Esophagus (tissue), 2 donors: ENCODE measurements at regions not wholly inside any gene's neighbourhood (a gene's known extent, or its start where the extent isn't known, plus 50 kb on each side); places are given as distances from the start of the nearest gene placed in this dataset.

Source experiments
- H3K27ac ChIP-seq, 2 donors: one replicate each; pipeline ENCODE4 v1.5.1; 2013; ENCODE audit warnings: low read depth in 2 of 2, mild to moderate bottlenecking in 2 of 2, inconsistent platforms in 1 of 2, low read length in 1 of 2, moderate library complexity in 1 of 2
- H3K27me3 ChIP-seq, 2 donors: one replicate each; pipeline ENCODE4 v1.6.1; 2013; ENCODE audit warnings: low read length in 2 of 2, control low read depth in 1 of 2, mild to moderate bottlenecking in 1 of 2; ENCODE audit not compliant: insufficient read depth in 2 of 2, control insufficient read depth in 1 of 2
- H3K36me3 ChIP-seq, 2 donors: one replicate each; pipeline ENCODE4 v1.6.1; 2013; ENCODE audit warnings: low read length in 1 of 2; ENCODE audit not compliant: control insufficient read depth in 2 of 2, insufficient read depth in 2 of 2
- H3K4me1 ChIP-seq, 2 donors: one replicate each; pipeline ENCODE4 v1.6.1; 2013; ENCODE audit warnings: low read length in 1 of 2; ENCODE audit not compliant: control insufficient read depth in 2 of 2, insufficient read depth in 2 of 2
- H3K4me3 ChIP-seq, 2 donors: one replicate each; pipeline ENCODE4 v1.5.1; 2013; ENCODE audit warnings: low read length in 2 of 2, mild to moderate bottlenecking in 2 of 2, low read depth in 1 of 2, moderate library complexity in 1 of 2
- H3K9me3 ChIP-seq, 2 donors: one replicate each; pipeline ENCODE4 v1.6.1; 2013; ENCODE audit warnings: mild to moderate bottlenecking in 2 of 2, low read depth in 1 of 2, low read length in 1 of 2, moderate library complexity in 1 of 2; ENCODE audit not compliant: control insufficient read depth in 2 of 2, insufficient read depth in 1 of 2
- WGBS, 2 donors: extraction: QIAGEN DNeasy Blood & Tissue Kit; methylation state at CpG; one replicate each; pipeline ENCODE4 v1.1.7; 2013; 5-methylcytosine and 5-hydroxymethylcytosine counted together
- donor health status: healthy with polysubstance abuse.
- donor health status: Bipolar disorder and iron deficiency.

DNA sequence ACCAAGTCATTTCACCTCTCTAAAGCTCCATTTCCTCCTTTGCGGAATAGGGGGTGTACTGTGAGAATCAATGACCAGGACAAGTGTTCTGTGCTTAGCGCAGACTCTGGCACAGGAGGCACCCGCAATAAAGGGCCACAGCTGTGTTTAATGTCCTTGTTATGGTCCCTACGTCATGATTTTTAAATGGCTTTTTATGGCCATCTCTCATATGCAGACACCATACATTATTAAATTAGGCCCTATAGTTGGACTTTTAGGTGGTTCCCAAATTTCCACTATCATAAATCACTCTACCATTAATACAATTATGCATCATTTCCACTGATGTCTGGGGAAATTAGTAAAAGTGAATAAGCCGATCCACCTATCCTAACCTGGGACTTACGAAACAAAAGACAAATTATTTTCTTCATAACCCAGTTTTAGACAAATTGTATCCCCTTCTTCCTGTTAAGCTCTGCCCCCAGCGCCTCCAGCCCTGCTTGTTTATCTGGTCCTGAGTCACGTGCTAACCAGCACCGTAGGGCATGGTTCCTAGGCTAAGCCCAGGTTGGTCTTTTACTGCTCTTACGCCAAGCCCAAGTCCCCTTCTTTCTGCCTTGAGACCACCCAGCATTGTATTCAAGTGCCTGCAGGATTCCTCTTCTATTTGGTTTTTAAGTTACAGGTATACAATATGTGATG lies 278.3 kb downstream of the SHQ1 start:
- no peaks in the 10 kb centered on the region for H3K9me3 ChIP-seq
- 93 to 94% methylated on average over 10 of the region's 10 CpGs for WGBS, 2 donors
- no peaks in the 10 kb centered on the region for H3K36me3 ChIP-seq
- no peaks in the 10 kb centered on the region for H3K27me3 ChIP-seq
- H3K4me3 ChIP-seq = no peak overlapping the region
- H3K27ac ChIP-seq = no peak overlapping the region
- H3K4me1 ChIP-seq = no peaks in the 10 kb centered on the region

DNA sequence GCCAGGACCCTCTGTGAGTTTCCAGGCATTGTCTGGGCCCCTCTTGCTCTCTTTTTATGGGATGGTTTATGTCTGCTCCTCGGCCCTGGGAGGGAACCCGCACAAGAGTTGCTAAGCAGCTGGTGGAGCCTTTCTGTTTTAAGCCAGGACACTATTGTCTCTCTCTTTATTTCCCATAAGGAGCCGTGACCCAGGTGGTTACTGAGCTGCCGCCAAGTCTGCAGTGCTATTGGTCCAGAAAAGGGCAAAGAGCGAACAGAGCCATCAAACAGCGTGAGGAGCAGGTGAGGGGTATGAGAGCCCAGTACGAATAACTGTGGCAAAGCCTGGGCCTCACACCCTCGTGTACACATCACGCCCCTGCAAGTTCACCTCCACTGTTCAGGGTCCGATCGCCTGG lies 280.2 kb downstream of the SHQ1 start:
- Histone ChIP-seq H3K27ac (no peak overlapping the region), H3K4me1 (no peaks in the 10 kb centered on the region), H3K36me3 (no peaks in the 10 kb centered on the region), H3K4me3 (no peak overlapping the region), H3K9me3 (no peaks in the 10 kb centered on the region), H3K27me3 (no peaks in the 10 kb centered on the region)
- WGBS, 2 donors = 72 to 82% methylated on average over 11 of the region's 11 CpGs

GRCh38 chr3:72567474-72567873 lies 280.8 kb downstream of the SHQ1 start:
- H3K27me3 ChIP-seq = no peaks in the 10 kb centered on the region
- no peaks in the 10 kb centered on the region for H3K4me1 ChIP-seq
- no peak overlapping the region for H3K4me3 ChIP-seq
- H3K9me3 ChIP-seq = no peaks in the 10 kb centered on the region
- WGBS, 2 donors = 71 to 75% methylated on average over 4 of the region's 4 CpGs
- no peaks in the 10 kb centered on the region for H3K36me3 ChIP-seq
- H3K27ac ChIP-seq = no peak overlapping the region

DNA sequence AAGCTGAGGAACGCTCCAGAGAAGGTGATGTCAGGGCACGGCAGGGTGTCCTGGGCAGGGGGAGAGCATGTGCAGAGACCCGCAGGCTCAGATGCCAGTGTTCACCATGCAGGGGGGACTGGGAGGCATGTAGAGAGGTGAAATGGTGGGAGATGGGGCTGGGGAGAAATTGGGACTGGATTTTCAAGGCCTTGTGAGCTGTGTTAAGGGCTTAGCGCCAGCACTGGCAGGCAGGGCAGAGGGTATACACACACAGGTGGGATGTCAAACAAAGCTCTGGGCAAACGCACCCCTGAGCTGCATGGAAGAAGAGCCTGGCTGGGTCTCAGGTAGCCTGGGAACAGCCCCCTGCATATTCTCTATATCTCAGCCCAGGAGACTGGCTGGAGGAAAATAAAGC lies 282.7 kb downstream of the SHQ1 start:
- H3K9me3 ChIP-seq = no peaks in the 10 kb centered on the region
- H3K4me1 ChIP-seq = no peaks in the 10 kb centered on the region
- WGBS, 2 donors = 92 to 93% methylated on average over 5 of the region's 5 CpGs
- H3K27me3 ChIP-seq = no peaks in the 10 kb centered on the region
- H3K4me3 ChIP-seq = no peak overlapping the region
- H3K36me3 ChIP-seq = no peaks in the 10 kb centered on the region
- no peak overlapping the region for H3K27ac ChIP-seq

GRCh38 chr3:72563690-72564370 lies 284.4 kb downstream of the SHQ1 start:
- WGBS, 2 donors = 82 to 83% methylated on average over 1 of the region's 1 CpG

GRCh38 chr3:72560846-72561675 lies 287.2 kb downstream of the SHQ1 start:
- WGBS, 2 donors = 76 to 84% methylated on average over 8 of the region's 8 CpGs
- no peak overlapping the region for H3K27ac ChIP-seq
- H3K36me3 ChIP-seq = no peaks in the 10 kb centered on the region
- H3K4me1 ChIP-seq = no peaks in the 10 kb centered on the region
- no peaks in the 10 kb centered on the region for H3K27me3 ChIP-seq
- H3K9me3 ChIP-seq = no peaks in the 10 kb centered on the region
- H3K4me3 ChIP-seq = no peak overlapping the region

More at GRCh38 chr3:72563690-72564370, 284.4 kb downstream of the SHQ1 start:
- no peak overlapping the region for H3K4me3 ChIP-seq
- H3K9me3 ChIP-seq = no peaks in the 10 kb centered on the region
- no peaks in the 10 kb centered on the region for H3K27me3 ChIP-seq
- H3K36me3 ChIP-seq = no peaks in the 10 kb centered on the region
- H3K27ac ChIP-seq = no peak overlapping the region
- no peaks in the 10 kb centered on the region for H3K4me1 ChIP-seq

DNA sequence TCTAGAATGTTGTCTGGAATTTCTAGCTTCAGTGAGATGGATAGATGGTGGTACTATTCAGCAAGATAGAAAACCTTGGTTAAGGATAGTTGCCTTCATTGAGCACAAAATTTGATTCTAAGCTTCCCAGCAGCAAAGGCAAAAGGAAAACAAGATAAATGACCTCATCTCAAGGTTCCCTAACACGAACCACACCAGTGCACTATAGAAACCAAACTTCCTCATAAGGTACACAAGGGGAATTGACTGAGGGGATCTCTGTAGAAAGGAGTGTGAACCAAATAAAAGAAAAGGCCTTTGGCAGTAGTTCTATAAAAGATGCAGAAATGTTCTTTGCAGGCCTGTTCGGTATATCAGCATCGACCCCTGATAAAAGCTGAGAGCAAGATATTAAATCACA lies 288.9 kb downstream of the SHQ1 start:
- WGBS, 2 donors = 83 to 87% methylated on average over 3 of the region's 3 CpGs
- Histone ChIP-seq H3K27ac (no peak overlapping the region), H3K9me3 (no peaks in the 10 kb centered on the region), H3K4me1 (no peaks in the 10 kb centered on the region), H3K36me3 (no peaks in the 10 kb centered on the region), H3K27me3 (no peaks in the 10 kb centered on the region), H3K4me3 (no peak overlapping the region)

DNA sequence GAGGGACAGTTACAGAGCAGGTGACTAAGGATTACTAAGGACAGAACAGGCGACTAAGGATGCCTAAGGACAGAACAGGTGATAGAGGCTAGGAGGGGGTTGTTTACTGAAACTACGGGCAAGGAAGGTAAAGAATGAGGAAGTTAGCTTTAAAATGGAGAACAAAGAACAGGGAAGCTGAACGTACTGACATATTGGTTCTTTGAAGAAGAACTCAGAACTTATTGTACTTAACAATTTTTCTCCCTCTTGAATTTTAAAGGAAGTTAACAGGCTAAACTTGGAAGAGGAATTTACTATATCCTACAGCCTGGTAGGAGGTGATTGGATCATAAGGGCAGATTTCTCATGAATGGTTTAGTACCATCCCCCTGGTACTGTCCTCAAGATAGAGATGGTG lies 290.2 kb downstream of the SHQ1 start:
- 83 to 85% methylated on average over 3 of the region's 3 CpGs for WGBS, 2 donors
- Histone ChIP-seq H3K27me3 (no peaks in the 10 kb centered on the region), H3K4me1 (no peaks in the 10 kb centered on the region), H3K9me3 (no peaks in the 10 kb centered on the region), H3K4me3 (no peak overlapping the region), H3K36me3 (no peaks in the 10 kb centered on the region), H3K27ac (no peak overlapping the region)

DNA sequence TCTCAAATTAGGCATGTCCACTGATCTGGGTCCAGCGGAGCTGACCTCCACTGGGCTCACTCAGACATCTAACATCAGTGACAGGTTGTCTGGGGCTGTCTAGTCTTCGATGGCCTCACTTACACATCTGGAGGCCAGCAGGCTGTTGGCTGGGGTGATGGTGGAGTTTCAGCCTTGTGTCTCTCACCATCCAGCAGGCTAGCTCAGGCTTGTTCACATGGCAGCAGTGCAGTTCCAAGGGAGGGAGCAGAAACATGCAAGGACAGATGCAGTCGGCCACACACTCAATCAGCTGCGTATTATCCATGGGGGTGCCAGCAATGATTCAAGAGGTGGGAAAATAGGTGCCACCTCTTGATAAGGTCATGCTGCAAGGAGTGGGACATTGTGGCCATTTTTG lies 292.5 kb downstream of the SHQ1 start:
- H3K4me1 ChIP-seq = no peaks in the 10 kb centered on the region
- H3K4me3 ChIP-seq = no peak overlapping the region
- no peaks in the 10 kb centered on the region for H3K36me3 ChIP-seq
- H3K27ac ChIP-seq = no peak overlapping the region
- H3K27me3 ChIP-seq = no peaks in the 10 kb centered on the region
- WGBS, 2 donors = 59 to 71% methylated on average over 4 of the region's 4 CpGs
- H3K9me3 ChIP-seq = no peaks in the 10 kb centered on the region
